ENCODE measurements at regions not wholly inside any gene's neighbourhood (a gene's known extent, or its start where the extent isn't known, plus 50 kb on each side); places are given as distances from the start of the nearest gene placed in this dataset.

DNA sequence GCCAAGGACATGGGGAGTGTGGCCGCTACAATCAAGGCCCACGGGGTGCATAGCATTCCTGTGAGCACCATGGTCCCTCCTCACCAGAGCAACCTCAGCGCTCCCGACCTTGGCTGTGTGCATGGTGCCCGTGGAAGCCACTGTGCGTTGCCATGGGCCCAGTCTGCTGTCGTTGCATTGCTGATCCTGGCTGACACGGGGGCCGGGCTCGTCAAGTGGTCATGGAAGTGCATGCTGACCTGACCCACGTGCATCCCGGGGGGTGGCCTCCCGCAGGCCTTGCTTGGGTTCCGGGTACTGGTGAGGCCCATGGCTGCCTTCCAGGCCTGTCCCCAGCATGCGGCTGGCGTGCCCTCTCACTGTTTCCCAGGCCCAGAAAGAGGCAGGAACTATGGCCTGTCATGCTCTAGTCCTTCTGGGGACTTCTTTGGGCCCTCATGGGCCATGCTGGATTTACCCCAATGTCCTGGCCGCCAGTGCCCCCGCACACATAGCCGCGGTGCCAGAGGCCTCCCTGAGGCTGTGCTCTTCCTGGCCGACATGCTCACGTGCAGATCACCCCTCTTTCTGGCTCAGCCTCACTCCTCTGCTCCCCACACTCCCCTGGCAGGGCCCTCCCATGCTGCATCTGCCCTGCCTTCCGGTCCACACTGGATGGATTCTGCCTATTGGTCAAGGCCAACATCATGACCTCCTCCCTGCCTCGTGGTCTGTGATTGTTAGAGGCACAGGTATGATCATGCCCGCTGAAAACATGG, 1258.0 kb downstream of the BRD1 start:
- DNase-seq (ENCODE audit: low read depth) = no peak

DNA sequence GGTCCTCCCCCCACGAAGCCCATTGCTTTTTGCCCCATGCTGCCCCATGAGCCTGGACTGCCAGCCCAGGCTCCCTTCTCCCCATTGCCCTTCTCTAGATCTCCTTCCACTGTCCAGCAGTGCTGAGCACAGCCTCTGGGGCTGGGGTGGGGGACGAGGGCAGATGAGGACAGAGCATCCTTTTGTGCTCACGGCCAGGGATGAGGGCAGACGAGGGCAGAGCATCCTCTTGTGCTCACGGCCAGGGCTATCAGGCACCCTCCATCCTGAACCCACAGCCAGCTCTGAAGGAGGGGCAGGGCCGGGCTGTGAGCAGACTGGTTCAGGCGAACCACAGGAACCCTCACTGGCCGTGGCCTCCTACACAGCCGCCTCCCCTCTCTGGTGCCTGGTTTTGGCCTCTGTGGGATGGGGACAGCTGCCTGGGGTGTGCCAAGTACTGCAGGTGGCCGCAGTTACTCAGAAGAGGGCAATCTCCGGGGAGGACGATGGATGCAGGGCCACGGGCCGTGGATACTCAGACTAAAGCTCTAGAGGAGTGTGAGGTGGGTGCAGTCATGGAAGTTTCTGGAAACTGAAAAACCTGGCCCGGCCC, 1258.8 kb downstream of the BRD1 start:
- no peak for DNase-seq (ENCODE audit: low read depth)

DNA sequence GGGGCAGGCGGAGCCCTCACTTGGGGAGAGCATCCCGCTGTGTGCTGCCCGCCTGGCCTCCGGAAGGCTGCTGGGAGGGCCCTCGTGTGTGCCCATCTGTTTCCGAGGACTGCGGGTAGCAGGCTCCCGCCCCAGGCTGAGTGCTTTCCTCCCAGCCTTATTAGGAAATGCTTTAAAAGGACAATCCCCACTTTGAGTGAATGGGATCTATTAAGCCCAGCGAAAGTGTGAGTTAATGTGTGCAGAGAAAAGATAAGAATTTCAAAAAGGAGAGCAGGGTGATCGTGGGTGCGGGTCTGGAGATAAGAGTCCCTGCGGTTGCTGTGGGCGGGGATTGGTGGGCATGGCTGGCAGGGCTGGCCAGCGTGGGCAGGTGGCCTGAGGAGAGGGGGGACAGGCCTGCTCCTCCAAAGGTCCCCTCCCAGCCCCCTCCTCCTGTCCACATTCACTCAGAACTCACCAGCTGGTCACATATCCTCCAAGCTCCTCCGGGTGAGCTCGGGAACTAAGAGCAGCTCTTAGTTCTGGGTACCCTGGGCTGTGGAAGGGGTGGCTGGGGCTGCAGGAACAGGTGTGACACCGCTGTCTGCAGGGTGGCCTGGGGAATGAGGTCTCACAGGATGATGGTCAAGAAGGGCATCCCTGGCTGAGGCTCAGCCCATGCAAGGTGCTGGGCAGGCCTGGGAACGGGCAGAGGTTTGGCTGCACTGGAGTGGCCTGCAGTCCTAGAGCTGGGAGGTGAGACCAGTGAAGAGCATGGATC, 1260.3 kb downstream of the BRD1 start:
- DNase-seq (ENCODE audit: low read depth) = peak; percentile 43

DNA sequence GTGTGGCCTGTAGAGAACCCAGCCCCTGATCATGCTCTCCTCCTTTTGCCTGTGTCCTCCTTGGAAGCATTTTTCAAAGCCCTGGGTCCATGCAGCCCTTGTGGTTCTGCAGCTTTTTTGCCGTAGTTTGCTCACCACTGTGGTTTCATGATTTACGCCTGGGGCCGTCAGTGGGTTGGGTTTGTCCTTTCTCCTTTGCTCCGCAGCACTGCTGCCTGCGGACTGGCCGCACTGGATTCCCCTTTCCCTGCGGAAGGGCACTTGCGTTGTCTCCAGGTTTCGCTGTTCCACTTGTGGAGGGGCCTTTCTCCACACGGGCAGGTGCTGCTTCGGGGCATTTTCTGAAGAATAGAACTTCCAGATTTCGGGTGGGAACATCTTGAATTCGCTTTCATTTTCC, 1260.9 kb downstream of the BRD1 start:
- DNase-seq (ENCODE audit: low read depth) = peak; percentile 43

DNA sequence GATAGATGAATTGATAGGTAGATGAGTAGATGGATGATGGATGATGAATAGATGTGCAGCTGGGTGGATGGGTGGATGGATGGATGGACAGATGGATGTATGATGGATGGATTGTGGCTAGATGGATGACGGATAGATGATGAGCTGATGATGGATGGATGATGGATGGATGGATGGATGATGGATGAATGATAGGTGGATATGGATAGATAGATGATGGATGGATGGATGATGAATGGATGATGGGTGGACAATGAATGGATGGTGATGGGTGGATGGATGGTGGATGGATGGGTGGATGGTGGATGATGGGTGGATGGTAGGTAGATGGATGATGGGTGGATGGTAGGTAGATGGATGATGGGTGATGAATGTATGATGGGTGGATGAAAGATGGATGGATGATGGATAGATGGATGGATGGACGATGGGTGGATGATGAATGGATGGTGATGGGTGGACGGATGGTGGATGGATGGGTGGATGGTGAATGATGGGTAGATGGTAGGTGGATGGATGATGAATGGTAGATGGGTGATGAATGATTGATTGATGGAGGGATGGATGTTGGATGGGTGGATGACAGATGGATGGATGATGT, 1261.7 kb downstream of the BRD1 start:
- no peak for DNase-seq (ENCODE audit: low read depth)

DNA sequence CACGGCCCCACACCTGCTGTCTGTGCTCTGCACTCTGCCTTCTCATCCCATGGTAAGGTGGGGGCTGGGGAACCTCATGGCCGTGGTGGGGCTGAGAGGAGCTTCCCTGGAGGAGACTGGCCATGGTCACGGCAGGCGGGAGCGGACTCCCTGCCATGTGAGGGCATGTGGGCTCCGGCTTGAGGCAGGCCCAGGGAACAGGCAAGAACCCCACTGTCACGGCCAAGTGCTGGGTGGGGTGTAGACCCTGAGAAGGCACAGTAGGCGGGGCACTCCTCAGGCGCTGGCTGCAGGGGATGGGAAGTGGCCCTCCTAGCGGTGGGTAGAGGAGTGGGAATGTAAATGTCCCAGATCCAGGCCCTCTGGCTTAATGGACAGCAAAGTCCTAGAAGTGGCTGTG, 1262.7 kb downstream of the BRD1 start:
- DNase-seq (ENCODE audit: low read depth) = no peak

DNA sequence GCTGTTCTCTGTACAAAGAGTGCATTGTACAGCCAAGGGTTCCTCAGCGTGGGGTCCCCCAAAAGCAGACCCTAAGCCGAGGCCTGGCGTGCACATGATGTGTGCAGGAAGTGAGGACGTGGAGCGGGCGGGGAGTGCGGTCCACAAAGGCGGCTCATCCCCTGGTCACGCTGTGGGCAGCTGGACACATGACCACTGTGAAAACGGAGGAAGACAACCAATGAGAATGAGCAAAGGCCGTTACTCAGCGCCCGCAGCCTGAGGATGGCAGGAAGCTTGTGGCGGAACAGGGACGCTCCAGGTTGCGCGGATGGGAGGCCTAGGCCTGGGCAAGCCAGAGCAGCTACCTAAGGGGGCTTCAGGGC, 1263.7 kb downstream of the BRD1 start:
- no peak for DNase-seq (ENCODE audit: low read depth)

DNA sequence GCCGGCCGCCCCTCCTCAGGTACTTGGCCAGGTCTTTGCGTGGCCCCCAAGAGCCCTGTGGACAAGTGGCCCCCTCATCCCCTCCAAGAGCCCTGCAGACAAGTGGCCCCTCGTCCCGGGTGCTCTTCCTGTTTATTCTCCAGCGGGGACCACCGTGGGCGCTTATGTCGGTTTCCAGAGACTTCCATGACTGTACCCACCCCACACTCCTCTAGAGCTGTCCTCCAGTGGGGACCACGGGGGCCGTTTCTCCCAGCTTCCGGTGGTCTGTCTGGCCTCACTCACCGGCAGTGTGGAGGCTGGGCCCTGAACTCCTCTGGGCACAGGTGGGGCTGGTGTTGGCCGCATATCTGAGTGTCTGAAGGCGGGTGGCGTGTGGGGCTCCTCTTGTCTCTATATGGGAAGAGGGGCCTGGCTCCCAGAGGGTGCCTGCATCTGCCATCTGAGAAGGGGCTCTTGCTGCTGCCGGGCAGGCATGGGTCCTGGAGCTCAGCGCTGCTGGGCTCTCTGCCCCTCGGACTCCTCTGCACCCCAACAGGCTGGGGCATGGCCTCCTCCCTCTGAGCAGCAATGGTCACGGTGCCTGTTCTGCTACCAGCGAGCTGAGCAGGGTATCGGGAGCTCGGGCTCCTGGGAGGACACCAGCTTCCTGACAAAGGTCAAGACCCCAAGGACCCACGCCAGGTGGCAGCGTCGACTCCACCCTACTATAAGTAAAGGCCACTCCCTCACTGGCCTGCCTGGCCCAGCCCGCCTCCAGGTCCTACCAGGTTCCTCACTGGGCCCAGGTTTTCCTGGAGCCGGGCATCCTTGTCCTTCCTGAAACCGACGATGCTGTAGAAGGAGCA, 1264.3 kb downstream of the BRD1 start:
- DNase-seq (ENCODE audit: low read depth) = no peak

DNA sequence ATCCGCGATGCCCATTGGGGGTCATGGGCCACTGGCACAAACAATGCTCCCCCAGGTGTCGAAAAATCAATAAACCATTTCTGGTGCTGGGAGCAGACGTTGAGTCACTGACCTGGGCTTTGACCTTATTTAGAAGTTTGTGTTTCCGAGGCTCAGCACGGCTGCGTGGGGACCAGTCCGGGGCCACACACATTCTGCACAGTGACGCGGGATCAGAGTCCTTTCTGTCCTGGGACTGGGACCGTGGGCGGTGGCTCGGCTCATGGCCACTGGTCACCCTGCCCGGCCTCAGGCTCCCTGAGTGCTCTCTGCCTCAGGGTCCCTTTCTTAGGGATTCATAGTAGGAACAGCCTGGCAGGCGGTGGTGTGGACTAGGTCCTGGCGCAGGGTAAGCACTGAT, 1266.0 kb downstream of the BRD1 start:
- DNase-seq (ENCODE audit: low read depth) = no peak

DNA sequence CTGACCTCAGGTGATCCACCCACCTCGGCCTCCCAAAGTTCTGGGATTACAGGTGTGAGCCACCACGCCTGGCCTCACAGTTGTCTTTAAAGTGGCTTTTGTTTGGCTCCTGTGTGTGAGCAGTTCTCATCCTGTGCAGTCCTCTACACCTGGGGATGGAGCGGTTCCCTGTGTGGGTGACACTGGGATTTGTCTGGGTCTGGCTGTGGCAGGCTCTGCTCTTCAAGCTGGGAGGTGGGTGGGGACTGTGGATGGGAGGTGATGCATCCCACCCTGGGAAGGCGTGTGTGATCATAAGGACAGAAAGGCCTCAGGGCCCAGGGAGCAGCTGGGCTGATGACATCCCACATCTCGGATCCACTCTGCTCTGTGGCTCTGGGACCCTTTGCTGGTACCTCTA, 1266.8 kb downstream of the BRD1 start:
- no peak for DNase-seq (ENCODE audit: low read depth)

DNA sequence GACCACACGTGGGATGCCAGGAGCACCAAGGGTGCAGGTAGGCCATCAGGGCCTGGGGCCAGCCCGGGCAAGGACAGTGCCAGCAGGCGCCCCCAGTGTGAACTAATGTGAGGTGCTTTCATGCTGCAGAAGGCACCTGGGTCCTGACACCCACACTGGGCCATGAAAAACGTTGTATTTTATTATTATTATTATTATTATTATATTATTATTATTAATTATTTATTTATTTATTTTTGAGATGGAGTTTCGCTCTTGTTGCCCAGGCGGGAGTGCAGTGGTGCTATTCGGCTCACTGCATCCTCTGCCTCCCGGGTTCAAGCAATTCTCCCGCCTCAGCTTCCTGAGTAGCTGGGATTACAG, 1267.3 kb downstream of the BRD1 start:
- no peak for DNase-seq (ENCODE audit: low read depth)

DNA sequence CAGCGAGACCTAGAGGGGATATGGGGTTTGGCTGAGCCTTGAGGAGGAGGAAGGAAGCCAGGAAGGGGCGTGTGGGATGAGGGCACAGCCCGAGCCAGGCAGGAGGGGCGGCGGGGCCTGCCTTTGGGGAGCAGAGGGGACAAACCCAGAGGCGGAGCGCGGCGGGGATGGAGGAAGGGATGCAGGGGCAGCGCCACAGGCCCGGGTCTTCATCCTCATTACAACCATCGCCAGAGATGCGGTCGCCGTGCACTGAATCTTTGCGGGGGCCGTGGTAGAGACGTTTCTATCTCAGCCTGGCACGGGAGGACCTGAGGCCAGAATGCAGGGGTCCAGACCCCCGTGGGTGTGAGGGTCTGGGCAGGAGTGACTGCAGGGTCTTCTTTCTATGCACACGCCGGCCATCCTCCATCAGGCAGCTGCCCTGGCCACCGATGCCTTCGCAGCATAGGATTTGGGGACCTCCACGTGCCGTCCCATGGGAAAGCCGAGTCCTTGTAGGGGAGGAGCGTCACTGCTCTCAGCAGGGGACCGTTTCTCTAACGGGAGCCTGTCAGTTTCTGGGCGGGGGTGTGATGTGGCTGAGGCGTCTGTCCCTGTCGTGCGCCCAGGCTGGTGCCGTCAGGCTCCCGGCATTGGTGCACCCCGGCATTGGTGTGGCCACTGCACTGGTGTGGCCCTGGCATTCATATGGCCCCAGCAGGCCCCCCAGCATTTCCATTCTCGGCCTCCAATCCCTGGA, 1267.9 kb downstream of the BRD1 start:
- no peak for DNase-seq (ENCODE audit: low read depth)

DNA sequence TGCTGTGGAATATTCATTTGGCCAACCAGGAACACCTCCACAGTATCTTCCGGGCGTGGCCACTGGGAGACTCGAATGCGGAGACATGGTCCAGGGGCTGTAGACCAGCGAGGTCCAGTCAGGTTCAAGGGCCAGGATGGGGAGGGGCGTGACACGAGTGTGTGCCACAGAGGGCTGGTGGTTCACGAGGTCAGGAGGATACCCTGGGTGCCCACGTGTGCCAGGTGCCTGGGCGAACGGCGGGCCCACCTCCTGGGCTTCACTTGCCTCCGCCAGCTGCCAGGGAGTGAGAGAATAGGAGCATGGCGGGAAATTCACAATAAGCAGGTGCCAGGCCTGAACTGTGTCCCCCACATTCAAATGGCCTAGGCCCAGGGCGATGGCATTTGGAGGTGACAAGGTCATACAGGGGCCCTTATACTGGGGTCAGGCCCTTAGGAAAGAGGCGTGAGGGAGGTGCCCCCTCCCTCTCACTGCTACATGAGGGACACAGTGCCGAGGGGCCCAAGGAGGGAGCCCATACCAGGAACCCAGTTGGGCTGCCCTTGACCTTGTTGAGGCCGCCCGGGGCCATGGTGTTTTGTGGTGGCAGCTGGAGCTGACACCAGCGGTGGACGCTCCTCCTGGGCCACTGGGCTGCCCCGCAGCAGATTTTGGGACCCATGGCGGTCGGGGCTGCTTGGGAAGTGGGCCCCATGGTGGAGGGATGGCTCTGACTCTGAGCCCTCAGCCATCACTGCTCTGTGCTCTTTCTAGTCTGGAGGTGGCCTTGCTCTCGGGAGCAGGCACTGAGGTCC, 1268.9 kb downstream of the BRD1 start:
- DNase-seq (ENCODE audit: low read depth) = no peak

DNA sequence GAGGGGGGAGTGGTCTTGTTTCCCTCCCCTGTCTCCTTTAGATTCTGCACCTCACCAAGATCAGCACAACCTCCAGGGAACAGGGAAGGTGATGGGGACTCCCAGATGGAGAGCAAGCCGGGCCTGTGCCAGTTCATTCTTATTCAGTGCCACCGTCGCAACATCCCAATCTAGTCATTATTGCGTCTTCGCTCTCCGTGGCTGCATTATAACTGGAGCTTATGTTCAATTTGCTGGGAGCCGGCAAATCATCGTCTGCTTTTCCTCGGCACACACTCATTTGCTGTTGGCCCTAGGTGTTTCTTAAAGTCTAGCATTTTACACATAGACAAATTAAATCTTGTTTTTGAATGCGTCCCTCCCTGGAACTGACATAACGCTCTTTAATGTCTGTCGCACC, 1269.7 kb downstream of the BRD1 start:
- DNase-seq (ENCODE audit: low read depth) = no peak

DNA sequence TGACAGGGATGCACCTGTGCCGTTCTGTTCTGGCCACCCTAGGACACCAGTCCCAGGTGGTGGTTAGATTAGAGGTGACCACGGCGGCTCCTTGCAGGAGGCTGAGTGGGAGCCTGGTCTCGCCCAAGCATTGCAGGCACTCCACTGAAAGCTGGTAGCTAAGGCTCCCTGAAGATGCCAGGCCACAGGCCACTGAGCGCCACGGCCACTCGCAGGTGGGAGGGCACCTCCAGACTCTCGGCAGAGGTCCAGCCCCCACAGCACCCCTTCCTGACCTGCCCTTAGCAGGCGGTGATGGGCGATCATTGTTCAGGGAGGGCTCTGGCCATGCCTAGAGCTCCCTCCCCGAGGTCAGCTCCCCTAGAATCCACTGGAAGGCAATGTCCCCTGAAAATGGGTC, 1270.2 kb downstream of the BRD1 start:
- DNase-seq (ENCODE audit: low read depth) = no peak

DNA sequence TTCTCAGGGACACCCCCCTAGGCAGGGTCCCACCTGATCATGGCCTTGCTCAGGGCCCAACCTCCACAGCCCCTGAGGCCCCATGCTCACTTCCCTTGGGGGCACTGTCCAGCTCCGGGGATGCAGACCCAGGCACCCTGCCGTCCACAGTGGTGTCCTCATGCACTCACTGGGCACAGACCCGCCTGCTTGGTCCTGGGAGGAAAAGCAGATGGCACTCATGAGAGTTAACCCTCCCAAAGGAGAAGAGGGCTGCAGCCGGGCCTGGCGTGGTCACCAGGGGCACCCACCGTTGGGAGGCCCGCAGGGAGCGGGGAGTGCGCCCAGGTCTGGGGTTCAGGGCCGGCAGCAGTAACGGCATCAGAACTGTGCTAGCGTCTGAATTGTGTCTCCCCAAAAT, 1270.9 kb downstream of the BRD1 start:
- DNase-seq (ENCODE audit: low read depth) = no peak

DNA sequence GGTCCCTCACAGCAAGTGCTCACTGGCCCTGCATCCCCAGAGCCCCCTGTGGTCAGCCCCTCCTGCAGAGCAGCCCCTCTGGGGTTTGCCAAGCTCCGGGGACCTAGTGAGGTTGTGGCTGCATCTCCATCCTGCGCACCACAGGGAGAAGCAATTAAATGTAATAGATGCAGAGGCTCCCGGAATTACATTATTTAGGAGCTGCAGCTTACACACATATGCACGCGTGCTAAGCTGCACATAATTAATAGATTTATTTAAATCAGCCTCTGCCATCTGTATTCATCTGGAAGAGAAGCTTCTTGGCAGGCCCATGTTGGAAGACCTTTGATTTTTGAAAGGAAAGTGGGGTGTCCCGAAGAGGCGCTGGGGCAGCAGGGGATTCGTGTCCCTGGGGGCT, 1271.5 kb downstream of the BRD1 start:
- DNase-seq (ENCODE audit: low read depth) = no peak

DNA sequence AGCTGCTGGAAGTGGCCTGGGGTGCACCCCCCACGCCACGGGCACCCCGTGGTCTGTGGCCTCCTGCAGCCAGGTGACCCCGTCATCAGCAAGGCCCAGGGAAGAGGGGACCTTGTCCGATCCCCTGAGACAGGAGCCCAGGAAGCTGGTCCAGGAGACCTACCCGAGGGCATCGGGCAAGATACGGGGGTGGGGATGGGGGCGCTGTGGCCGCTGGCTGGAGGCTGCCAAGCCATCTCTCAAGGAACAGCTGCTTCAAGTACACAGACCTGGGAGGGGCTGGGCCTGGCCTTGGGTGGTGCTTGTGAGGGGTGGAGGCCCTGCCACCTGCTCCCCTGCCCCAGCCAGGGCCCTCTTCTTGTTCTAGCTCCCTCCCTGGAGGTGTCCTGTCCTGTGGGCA, 1272.1 kb downstream of the BRD1 start:
- DNase-seq (ENCODE audit: low read depth) = no peak

DNA sequence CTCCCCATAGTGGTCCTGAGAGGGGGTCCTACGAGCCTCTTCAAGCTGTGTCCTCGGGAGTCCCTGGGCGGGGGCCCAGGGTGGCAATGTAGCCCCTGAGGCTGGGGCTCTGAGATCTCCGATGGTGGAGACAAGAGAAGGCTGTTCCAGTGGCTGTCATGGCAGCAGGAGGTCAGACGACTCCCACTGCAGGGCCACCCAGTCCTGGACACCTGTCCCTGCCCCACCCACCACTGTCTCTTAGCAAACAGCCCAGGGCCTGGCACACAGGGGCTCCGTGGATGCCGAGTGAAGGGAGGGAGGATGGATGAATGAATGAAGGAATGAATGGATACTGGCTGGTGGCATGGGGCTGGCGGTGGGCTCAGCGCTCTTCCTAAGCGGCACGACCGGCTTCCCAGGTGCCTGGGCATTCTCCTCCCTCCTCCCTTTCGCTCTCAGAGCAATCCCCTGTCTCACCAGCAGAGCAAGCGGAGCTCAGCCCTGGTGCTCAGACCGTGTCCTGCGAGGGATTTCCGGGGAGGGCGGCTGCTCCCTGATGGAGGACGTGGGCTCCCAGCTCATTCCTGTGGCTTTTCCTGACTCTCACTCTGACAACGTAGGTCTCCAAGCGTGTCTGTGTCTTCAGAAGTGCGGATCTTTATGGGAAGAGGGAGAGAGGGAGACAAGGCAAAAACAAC, 1272.6 kb downstream of the BRD1 start:
- DNase-seq (ENCODE audit: low read depth) = peak; percentile 67
